ENCODE measurements at regions not wholly inside any gene's neighbourhood (a gene's known extent, or its start where the extent isn't known, plus 50 kb on each side); places are given as distances from the start of the nearest gene placed in this dataset.
"Not testable (repeated sequence)": the region's sequence is repeated elsewhere in the genome, so short reads cannot be mapped to it uniquely, and the experiment has no call there.

GRCh38 chr6:63477422-63478040, 94.7 kb upstream of the LOC128125822 start:
- intact Hi-C loops (cut with micrococcal nuclease) = no loop called here

- intact Hi-C loops (cut with micrococcal nuclease) = no loop called here
Measured at GRCh38 chr6:63478734-63479133, 93.5 kb upstream of the LOC128125822 start.

- intact Hi-C loops (cut with micrococcal nuclease) = no loop called here
Measured at GRCh38 chr6:63486196-63486595, 86.1 kb upstream of the LOC128125822 start.

GRCh38 chr6:63487103-63487813, 85.0 kb upstream of the LOC128125822 start:
- intact Hi-C loops (cut with micrococcal nuclease) = no loop called here

GRCh38 chr6:63491119-63491518, 81.2 kb upstream of the LOC128125822 start:
- intact Hi-C loops (cut with micrococcal nuclease) = no loop called here

- intact Hi-C loops (cut with micrococcal nuclease) = no loop called here
Measured at GRCh38 chr6:63492476-63492875, 79.8 kb upstream of the LOC128125822 start.

- intact Hi-C loops (cut with micrococcal nuclease) = no loop called here
Measured at GRCh38 chr6:63493557-63493956, 78.7 kb upstream of the LOC128125822 start.

GRCh38 chr6:63496361-63496804, 75.9 kb upstream of the LOC128125822 start:
- intact Hi-C loops (cut with micrococcal nuclease) = no loop called here

GRCh38 chr6:63502156-63502555, 70.1 kb upstream of the LOC128125822 start:
- intact Hi-C loops (cut with micrococcal nuclease) = no loop called here

GRCh38 chr6:63503199-63503598, 69.1 kb upstream of the LOC128125822 start:
- intact Hi-C loops (cut with micrococcal nuclease) = no loop called here

- intact Hi-C loops (cut with micrococcal nuclease) = loop anchor here (1.0 to 5.0 kb wide), 3 partner anchors 24 to 257 kb away; no protein-coding TSS in a partner anchor
Measured at GRCh38 chr6:63504777-63505384, 67.4 kb upstream of the LOC128125822 start.

GRCh38 chr6:63507096-63507495, 65.2 kb upstream of the LOC128125822 start:
- intact Hi-C loops (cut with micrococcal nuclease) = loop anchor here (5.0 kb wide), 1 partner anchor 255 kb away; no protein-coding TSS in a partner anchor

- intact Hi-C loops (cut with micrococcal nuclease) = loop anchor here (5.0 kb wide), 1 partner anchor 252 kb away; no protein-coding TSS in a partner anchor
Measured at GRCh38 chr6:63509652-63510352, 62.5 kb upstream of the LOC128125822 start.

GRCh38 chr6:63510353-63510686, 62.0 kb upstream of the LOC128125822 start:
- intact Hi-C loops (cut with micrococcal nuclease) = no loop called here

- intact Hi-C loops (cut with micrococcal nuclease) = no loop called here
Measured at GRCh38 chr6:63510849-63511248, 61.4 kb upstream of the LOC128125822 start.

GRCh38 chr6:63514488-63515173, 57.6 kb upstream of the LOC128125822 start:
- intact Hi-C loops (cut with micrococcal nuclease) = no loop called here

GRCh38 chr6:63515227-63515626, 57.1 kb upstream of the LOC128125822 start:
- intact Hi-C loops (cut with micrococcal nuclease) = not testable (repeated sequence)

- intact Hi-C loops (cut with micrococcal nuclease) = no loop called here
Measured at GRCh38 chr6:63516186-63516944, 55.9 kb upstream of the LOC128125822 start.

GRCh38 chr6:63517221-63517620, 55.1 kb upstream of the LOC128125822 start:
- intact Hi-C loops (cut with micrococcal nuclease) = no loop called here

- intact Hi-C loops (cut with micrococcal nuclease) = loop anchor here (10.0 kb wide), 1 partner anchor 167 kb away; no protein-coding TSS in a partner anchor
Measured at GRCh38 chr6:63521475-63522210, 50.6 kb upstream of the LOC128125822 start.

All from T-helper 1 cell treated with Interleukin-12 subunit alpha and Interleukin-12 subunit beta and Interleukin-4 antibody, amounts not matched to agents 30 ng/mL and 1 ng/mL, for 36 hours (primary cell).